ENCODE measurements at regions not wholly inside any gene's neighbourhood (a gene's known extent, or its start where the extent isn't known, plus 50 kb on each side); places are given as distances from the start of the nearest gene placed in this dataset.

- H3K27me3 ChIP-seq (ENCODE audit: control insufficient read depth, insufficient read depth, low read length): peaks cover 4% of the 10 kb centered on the region
- TF ChIP-seq CTCF (IDR thresholded peaks at IDR 0.05; ENCODE audit: insufficient read depth, low read length, severe bottlenecking): no peak
- no peaks in the 10 kb centered on the region for H3K36me3 ChIP-seq (ENCODE audit: control insufficient read depth, insufficient read depth, low read length)
- peak; percentile 58 for FAIRE-seq
- no peak for DNase-seq (ENCODE audit: low read depth)
- H3K4me3 ChIP-seq (ENCODE audit: low read depth, low read length): no peak overlapping the region
These were observed 80.4 kb upstream of the ZCCHC2 start for GRCh38 chr18:62442391-62442790.

GRCh38 chr18:62445386-62445917 lies 77.4 kb upstream of the ZCCHC2 start:
- DNase-seq (ENCODE audit: low read depth) (peak; percentile 83), FAIRE-seq (no peak)
- no peak overlapping the region for H3K4me3 ChIP-seq (ENCODE audit: low read depth, low read length)
- H3K27me3 ChIP-seq (ENCODE audit: control insufficient read depth, insufficient read depth, low read length): peaks cover 4% of the 10 kb centered on the region
- TF ChIP-seq CTCF (IDR thresholded peaks at IDR 0.05; ENCODE audit: insufficient read depth, low read length, severe bottlenecking): no peak
- H3K36me3 ChIP-seq (ENCODE audit: control insufficient read depth, insufficient read depth, low read length): no peaks in the 10 kb centered on the region

DNA sequence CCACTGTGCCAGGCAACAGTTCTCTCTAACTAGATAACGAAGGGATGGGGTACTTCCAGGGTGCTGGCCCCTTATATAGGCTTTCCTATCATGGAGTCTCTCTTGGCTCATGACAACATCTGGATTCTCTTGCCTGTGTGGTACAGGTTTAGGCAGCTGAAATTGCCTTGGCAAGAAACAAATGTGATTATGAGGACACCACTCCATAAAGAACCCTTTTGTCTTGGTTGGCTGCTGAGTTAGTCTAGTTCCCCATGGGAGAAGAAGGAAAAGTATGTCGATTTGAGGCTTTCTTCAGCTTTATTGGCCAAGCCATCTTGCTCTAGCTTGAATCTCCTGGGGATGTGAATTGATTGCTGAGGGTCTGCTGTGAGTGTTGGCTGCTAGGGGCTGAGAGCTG lies 76.3 kb upstream of the ZCCHC2 start:
- DNase-seq (ENCODE audit: low read depth): no peak
- no peak overlapping the region for H3K4me3 ChIP-seq (ENCODE audit: low read depth, low read length)
- TF ChIP-seq CTCF (IDR thresholded peaks at IDR 0.05; ENCODE audit: insufficient read depth, low read length, severe bottlenecking): no peak
- no peak for FAIRE-seq
- peaks cover 2% of the 10 kb centered on the region for H3K27me3 ChIP-seq (ENCODE audit: control insufficient read depth, insufficient read depth, low read length)
- H3K36me3 ChIP-seq (ENCODE audit: control insufficient read depth, insufficient read depth, low read length): no peaks in the 10 kb centered on the region

- no peak for FAIRE-seq
- no peak for TF ChIP-seq CTCF (IDR thresholded peaks at IDR 0.05; ENCODE audit: insufficient read depth, low read length, severe bottlenecking)
These were observed 75.2 kb upstream of the ZCCHC2 start for GRCh38 chr18:62447652-62448051.

DNA sequence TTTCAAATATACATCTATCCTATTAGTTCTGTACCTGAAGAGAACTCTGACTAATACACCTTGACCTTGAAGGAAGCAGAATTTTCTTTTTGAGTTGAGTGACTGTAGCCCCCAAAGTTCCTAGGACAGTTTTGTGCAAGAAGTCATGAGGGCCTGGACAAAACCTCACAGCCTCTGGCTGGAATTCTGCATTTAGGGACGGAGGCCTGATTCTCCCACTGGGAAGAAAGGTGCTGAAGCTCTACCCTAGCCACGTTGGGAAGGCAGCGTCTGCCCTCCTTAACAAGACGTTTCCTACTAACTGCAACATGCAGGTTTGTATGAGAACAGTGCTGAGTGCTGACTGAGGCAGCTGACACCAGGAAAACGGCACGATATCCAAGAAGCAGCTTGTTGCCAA lies 74.4 kb upstream of the ZCCHC2 start:
- peaks cover 2% of the 10 kb centered on the region for H3K27me3 ChIP-seq (ENCODE audit: control insufficient read depth, insufficient read depth, low read length)
- H3K4me3 ChIP-seq (ENCODE audit: low read depth, low read length): no peak overlapping the region
- no peak for DNase-seq (ENCODE audit: low read depth)
- H3K36me3 ChIP-seq (ENCODE audit: control insufficient read depth, insufficient read depth, low read length): no peaks in the 10 kb centered on the region
- TF ChIP-seq CTCF (IDR thresholded peaks at IDR 0.05; ENCODE audit: insufficient read depth, low read length, severe bottlenecking): no peak
- no peak for FAIRE-seq

More at GRCh38 chr18:62447652-62448051, 75.2 kb upstream of the ZCCHC2 start:
- Histone ChIP-seq H3K4me3 (ENCODE audit: low read depth, low read length) (no peak overlapping the region), H3K36me3 (ENCODE audit: control insufficient read depth, insufficient read depth, low read length) (no peaks in the 10 kb centered on the region), H3K27me3 (ENCODE audit: control insufficient read depth, insufficient read depth, low read length) (peaks cover 2% of the 10 kb centered on the region)
- peak; percentile 49 for DNase-seq (ENCODE audit: low read depth)

- FAIRE-seq (no peak), DNase-seq (ENCODE audit: low read depth) (no peak)
- Histone ChIP-seq H3K27me3 (ENCODE audit: control insufficient read depth, insufficient read depth, low read length) (peaks cover 5% of the 10 kb centered on the region), H3K36me3 (ENCODE audit: control insufficient read depth, insufficient read depth, low read length) (no peaks in the 10 kb centered on the region), H3K4me3 (ENCODE audit: low read depth, low read length) (no peak overlapping the region)
- no peak for TF ChIP-seq CTCF (IDR thresholded peaks at IDR 0.05; ENCODE audit: insufficient read depth, low read length, severe bottlenecking)
These were observed 73.2 kb upstream of the ZCCHC2 start for GRCh38 chr18:62449490-62450104.
